Body of pancreas (tissue), 4 donors: ENCODE measurements at regions not wholly inside any gene's neighbourhood (a gene's known extent, or its start where the extent isn't known, plus 50 kb on each side); places are given as distances from the start of the nearest gene placed in this dataset.

Source experiments
- POLR2A ChIP-seq, 3 donors: fragments of 450-650 bp; IDR thresholded peaks; one replicate each; pipeline ENCODE4 v1.6.1; 2016; ENCODE audit warnings: antibody characterized with exemption in 3 of 3, mild to moderate bottlenecking in 2 of 3
- TF ChIP-seq, protein P1 (sequence below), 7 experiments: fragments of 450-650 bp in 4 of 7; fragments of 200-600 bp in 3 of 7; sonication (generic) in 3 of 7; IDR thresholded peaks; one replicate each; pipeline ENCODE4 v1.5.1; 2016 to 2019; ENCODE audit warnings: antibody characterized with exemption in 7 of 7

DNA sequence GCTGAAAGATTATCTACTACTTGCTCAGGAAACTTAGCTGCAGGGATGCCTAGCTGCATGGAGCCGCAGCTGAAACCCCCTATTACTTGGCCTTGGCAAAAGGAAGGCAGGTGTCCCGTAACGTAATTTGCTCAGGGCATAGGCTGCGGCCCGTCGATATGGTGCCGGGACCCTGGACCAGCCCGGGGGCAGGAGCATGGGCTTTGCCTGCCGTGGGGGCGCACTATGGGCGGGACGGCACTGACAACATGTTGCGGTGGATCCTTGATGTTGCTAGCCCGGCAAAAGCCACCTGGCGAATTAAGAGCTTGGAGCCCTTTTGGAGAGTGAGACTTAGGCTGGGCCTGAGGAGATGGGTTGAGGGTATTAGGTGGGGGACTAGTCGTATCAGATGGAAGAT is 1551.2 kb downstream of the AACS start:
- TF ChIP-seq POLR2A (IDR thresholded peaks at IDR 0.05) = no peak
- TF ChIP-seq, protein P1, sequence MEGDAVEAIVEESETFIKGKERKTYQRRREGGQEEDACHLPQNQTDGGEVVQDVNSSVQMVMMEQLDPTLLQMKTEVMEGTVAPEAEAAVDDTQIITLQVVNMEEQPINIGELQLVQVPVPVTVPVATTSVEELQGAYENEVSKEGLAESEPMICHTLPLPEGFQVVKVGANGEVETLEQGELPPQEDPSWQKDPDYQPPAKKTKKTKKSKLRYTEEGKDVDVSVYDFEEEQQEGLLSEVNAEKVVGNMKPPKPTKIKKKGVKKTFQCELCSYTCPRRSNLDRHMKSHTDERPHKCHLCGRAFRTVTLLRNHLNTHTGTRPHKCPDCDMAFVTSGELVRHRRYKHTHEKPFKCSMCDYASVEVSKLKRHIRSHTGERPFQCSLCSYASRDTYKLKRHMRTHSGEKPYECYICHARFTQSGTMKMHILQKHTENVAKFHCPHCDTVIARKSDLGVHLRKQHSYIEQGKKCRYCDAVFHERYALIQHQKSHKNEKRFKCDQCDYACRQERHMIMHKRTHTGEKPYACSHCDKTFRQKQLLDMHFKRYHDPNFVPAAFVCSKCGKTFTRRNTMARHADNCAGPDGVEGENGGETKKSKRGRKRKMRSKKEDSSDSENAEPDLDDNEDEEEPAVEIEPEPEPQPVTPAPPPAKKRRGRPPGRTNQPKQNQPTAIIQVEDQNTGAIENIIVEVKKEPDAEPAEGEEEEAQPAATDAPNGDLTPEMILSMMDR (IDR thresholded peaks at IDR 0.05) = no peak
